ENCODE measurements at regions not wholly inside any gene's neighbourhood (a gene's known extent, or its start where the extent isn't known, plus 50 kb on each side); places are given as distances from the start of the nearest gene placed in this dataset.

DNA sequence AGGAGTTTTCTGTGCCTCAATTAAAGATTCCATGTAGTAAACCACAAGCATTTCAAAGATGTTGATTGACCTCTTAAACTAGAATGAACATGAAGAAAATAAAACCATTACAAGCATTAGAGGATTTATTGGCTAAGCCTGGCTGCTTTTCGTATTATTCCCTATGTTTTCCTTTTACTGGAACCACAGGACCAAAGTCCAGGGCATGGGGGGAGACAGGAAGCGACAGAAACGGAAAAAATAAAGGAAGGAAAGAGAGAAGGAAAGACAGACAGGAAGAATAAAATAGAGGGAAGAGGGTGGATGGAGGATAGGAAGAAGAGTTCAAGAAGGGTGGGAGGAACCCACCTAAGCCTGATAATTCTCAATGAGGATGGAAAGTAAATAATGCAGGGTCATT is 169.9 kb downstream of the SHQ1 start:
- no peak for TF ChIP-seq POLR2AphosphoS5 (IDR thresholded peaks at IDR 0.05)
- no peak for TF ChIP-seq CTCF (IDR thresholded peaks at IDR 0.05)
- TF ChIP-seq POLR2A (IDR thresholded peaks at IDR 0.05), result no peak
- TF ChIP-seq EP300 (IDR thresholded peaks at IDR 0.05; ENCODE audit: low read depth), result no peak

Data from transverse colon (tissue), 4 donors.